HepG2 (cell line): ENCODE measurements at regions not wholly inside any gene's neighbourhood (a gene's known extent, or its start where the extent isn't known, plus 50 kb on each side); places are given as distances from the start of the nearest gene placed in this dataset.

Experiments
- BHLHE40 ChIP-seq: IDR thresholded peaks from 2 replicates; pipeline ENCODE4 v1.6.1; 2011; ENCODE audit warnings: low read length, improper control_type of control experiment
- CREB1 ChIP-seq, 2 experiments: fragments of 450-650 bp in 1 of 2; IDR thresholded peaks; 2 replicates each; pipeline ENCODE4 v1.6.1; 2016 to 2017; ENCODE audit warnings: control low read depth in 1 of 2, mild to moderate bottlenecking in 1 of 2, missing compliant biosample characterization in 1 of 2, missing genetic modification characterization in 1 of 2
- CTCF ChIP-seq: sonication (generic); formaldehyde crosslinking; IDR thresholded peaks from 2 replicates; pipeline ENCODE4 v1.5.0; 2020; ENCODE audit warnings: mild to moderate bottlenecking, missing genetic modification reagents, moderate library complexity
- MAX ChIP-seq: IDR thresholded peaks from 2 replicates; pipeline ENCODE4 v1.6.1; 2012; ENCODE audit warnings: inconsistent platforms
- RBM39 ChIP-seq: fragments of 200-400 bp; formaldehyde crosslinking; IDR thresholded peaks from one replicate; pipeline ENCODE4 v1.6.1; 2018; ENCODE audit warnings: antibody characterized with exemption, mild to moderate bottlenecking, low read depth, low read length; ENCODE audit not compliant: poor library complexity, severe bottlenecking
- SP1 ChIP-seq, 2 experiments: fragments of 450-650 bp in 1 of 2; sonication (generic) in 1 of 2; formaldehyde crosslinking in 1 of 2; IDR thresholded peaks; 2 replicates each; pipeline versions ENCODE4 v1.4.0 to v1.6.1; 2016 to 2020; ENCODE audit warnings: missing genetic modification reagents in 1 of 2
- ZBTB1 ChIP-seq: sonication (generic); formaldehyde crosslinking; IDR thresholded peaks from 2 replicates; pipeline ENCODE4 v1.4.0; 2020; ENCODE audit warnings: missing genetic modification reagents, borderline replicate concordance
- ZHX1 ChIP-seq: sonication (generic); formaldehyde crosslinking; IDR thresholded peaks from 2 replicates; pipeline ENCODE4 v1.8.1; 2022; ENCODE audit warnings: low read depth, mild to moderate bottlenecking, missing genetic modification reagents
- ZKSCAN8 ChIP-seq: IDR thresholded peaks from 2 replicates; pipeline ENCODE4 v1.6.1; 2016; ENCODE audit warnings: borderline replicate concordance, missing genetic modification reagents, missing compliant biosample characterization

- TF ChIP-seq BHLHE40 (no peak), ZKSCAN8 (CRISPR knock-in tag) (no peak), SP1 (IDR thresholded peaks at IDR 0.05) (no peak), SP1 (CRISPR knock-in tag; IDR thresholded peaks at IDR 0.05) (no peak), RBM39 (no peak), ZBTB1 (no peak), CTCF (CRISPR knock-in tag) (no peak), ZHX1 (CRISPR knock-in tag) (no peak), CREB1 (IDR thresholded peaks at IDR 0.05) (no peak), CREB1 (CRISPR knock-in tag; IDR thresholded peaks at IDR 0.05) (no peak), MAX (no peak)
These were observed 413.1 kb upstream of the ARGLU1 start for GRCh38 chr13:106981051-106981450.
